Activated CD8-positive, alpha-beta memory T cell treated with anti-CD3 and anti-CD28 coated beads, Interleukin-2, amount 50 U/mL, for 1 hour (primary cell): ENCODE measurements at regions not wholly inside any gene's neighbourhood (a gene's known extent, or its start where the extent isn't known, plus 50 kb on each side); places are given as distances from the start of the nearest gene placed in this dataset.

Source experiments
- DNase-seq: peaks from one replicate; pipeline ENCODE4 v3.0.0-alpha.2; 2020; ENCODE audit errors: extremely low read depth

GRCh38 chr2:6518361-6518760, 347.3 kb downstream of the CMPK2 start:
- DNase-seq, result no peak

GRCh38 chr2:6523476-6523875, 342.2 kb downstream of the CMPK2 start:
- DNase-seq, result no peak

DNA sequence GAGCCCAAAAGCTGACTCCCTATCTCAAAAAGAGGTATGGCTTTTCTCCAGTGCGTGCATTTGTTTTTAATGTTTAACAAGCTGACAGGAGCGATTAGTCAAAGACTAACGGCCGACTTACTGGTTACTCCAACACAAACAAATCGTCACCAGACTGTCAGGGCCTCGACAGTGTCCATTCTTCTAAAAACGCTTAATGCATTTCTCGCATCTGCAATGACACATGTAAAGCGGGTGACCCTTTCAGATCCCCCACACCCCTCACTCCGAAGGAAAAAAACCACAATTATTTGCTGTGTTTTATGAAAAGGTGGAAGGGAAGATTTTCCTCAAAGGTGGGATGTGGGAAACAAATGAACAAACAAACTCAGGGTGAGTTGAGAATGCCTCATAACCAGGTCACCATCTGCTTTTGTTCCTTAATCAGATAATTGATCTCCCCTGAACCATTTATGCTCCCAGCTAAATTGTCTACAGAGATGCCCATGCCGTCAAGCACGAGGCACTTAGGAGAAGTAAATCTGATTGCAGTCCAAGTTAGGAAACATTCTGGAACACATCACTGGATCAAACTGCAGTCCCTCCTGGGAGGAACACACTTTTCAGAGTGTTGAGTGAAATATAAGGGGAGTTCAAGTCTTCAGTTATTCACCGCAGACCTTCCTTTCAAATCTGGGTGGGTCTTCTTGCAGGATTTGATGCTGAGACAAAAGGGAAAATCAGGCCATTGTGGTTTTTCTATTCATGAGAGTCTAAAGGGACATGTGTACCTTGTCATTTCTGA, 340.8 kb downstream of the CMPK2 start:
- DNase-seq, result no peak

DNA sequence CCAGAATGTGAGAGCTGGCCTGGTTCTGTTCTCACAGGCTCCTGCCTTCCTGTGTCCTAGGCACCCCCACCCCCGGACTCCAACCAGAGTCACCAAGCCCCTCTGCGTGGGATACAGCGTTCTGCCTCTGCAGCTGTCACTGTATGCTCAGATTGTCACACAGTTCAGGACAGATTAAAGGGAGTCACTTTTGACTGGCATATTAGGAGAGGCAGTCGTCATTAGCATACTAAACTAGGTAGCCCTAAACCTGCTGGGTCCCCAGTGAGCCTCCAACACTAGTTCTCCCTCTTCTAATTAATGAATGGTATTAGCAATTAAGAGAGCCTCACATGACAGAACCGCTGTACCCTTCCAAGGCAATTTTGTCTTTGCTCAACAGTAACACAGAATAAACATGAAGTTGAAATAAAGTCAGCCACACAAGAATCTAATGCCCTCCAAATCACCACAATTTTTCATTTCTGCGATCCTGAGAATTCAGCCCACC, 340.2 kb downstream of the CMPK2 start:
- no peak for DNase-seq

DNA sequence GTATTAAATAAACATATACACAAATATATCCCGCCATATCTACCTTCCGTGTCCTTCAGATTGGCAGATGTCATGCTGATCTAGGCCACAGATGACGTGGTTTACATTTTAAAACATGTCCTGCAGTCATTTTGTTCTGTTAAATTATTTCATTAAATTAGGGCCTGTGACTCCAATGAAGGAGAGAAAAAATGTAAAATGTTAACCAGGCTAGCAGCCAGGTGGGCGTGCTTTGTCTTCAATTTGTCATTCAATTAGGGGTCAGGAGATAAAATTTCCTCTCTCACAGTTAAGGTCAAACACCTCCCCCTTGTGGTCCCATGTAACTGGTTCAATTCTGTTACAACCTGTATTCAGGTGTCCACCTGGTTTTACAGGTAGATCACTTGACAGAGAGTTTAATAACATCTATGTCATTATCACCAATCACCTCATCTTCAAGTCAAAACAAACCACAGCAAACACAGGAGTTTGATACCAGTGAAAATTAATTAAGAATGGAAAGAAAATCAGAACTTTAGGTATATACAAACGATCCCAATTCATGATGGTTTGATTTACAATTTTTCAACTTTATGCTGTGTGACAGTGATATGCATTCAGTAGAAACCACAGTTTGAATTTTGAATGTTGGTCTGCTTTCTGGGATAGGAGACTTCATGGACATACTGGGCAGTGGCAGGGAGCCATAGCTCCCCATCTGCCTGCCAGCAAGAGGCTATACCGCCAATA, 339.4 kb downstream of the CMPK2 start:
- DNase-seq, result no peak

DNA sequence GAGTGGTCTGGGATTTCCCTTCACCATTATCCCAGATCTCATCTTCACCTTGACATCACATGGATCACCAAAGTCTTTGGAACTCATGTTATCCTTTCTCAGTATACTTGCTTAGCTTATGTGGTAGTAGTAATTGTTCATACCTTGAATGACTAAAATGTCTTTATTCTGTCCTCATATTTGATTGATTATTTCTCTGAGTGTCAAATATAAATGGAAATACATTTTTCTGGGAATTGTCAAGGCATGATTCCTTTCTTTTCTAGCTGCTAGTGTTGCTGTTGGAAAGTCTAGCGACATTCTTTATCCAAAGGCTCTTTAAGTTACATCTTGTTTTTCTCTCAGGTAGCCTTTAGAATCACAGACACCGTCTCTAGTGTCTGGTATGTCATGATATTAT, 334.4 kb downstream of the CMPK2 start:
- no peak for DNase-seq

- no peak for DNase-seq
These were observed 330.1 kb downstream of the CMPK2 start for GRCh38 chr2:6535572-6535971.

DNA sequence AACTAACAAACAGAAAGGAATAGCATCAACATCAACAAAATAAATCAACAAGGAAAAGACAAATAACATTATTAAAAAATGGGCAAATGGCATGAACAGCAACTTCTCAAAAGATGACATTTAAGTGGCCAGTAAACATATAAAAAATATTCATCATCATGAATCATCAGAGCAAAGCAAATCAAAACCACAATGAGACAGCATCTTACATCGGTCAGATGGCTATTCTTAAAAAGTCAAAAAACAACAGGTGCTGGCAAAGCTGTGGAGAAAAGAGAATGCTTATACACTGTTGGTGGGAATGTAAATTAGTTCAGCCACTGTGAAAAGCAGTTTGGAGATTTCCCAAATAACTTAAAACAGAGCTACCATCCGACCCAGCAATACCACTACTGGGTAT, 327.1 kb downstream of the CMPK2 start:
- no peak for DNase-seq

GRCh38 chr2:6545336-6545735, 320.4 kb downstream of the CMPK2 start:
- DNase-seq, result no peak

DNA sequence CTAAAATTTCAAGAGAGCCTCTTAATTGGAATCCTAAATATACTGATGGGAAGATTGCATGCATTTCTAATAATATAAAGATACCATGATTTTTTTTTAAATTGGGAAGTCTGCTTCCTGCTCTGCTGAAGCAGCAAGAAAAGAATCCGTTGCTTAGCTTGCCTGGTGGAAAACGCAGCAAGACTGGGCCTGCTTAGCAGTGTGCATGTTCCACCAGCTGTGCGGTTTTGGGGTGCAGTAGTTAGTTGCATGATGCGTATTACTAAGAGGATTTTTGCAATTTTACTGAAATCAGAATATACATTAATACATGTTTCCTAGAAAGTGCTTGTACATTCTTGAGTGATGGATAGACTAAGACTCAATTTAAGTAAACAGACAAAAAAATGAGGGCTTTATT, 319.9 kb downstream of the CMPK2 start:
- no peak for DNase-seq

DNA sequence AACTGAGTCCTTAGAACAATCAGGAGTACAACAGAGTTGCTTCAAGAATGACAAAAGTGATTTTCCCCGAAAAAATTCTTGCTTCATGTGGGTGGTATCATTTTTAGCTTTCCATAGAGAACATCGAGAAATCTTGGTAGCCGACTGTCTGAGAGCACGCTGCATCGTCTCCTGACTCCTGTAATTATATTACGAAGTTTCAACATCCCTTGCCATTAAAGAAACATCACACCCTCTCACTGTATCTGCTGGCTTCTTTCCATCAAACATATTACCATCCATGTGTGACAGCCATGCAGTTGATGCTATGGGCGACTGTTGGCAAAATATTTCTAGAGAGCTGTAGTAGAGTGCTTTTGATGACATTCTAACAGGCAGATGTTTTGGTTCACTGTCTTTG, 311.2 kb downstream of the CMPK2 start:
- no peak for DNase-seq

DNA sequence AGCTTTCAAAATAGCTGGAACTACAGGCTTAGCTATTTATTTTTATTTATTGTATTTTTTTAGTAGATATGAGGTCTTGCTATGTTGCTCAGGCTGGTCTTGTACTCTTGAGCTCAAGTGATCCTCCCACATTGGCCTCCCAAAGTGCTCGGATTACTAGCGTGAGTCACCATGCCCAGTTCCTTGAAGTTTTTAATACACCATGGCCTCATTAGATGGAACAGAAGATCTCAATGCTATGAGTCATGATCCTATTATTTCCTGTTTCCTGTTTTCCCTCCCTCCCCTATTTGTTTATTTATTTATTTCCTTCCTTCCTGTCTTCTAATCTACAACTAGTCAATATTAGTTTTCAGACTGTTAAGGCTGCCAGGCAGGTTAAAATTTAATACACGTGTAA, 309.0 kb downstream of the CMPK2 start:
- no peak for DNase-seq

DNA sequence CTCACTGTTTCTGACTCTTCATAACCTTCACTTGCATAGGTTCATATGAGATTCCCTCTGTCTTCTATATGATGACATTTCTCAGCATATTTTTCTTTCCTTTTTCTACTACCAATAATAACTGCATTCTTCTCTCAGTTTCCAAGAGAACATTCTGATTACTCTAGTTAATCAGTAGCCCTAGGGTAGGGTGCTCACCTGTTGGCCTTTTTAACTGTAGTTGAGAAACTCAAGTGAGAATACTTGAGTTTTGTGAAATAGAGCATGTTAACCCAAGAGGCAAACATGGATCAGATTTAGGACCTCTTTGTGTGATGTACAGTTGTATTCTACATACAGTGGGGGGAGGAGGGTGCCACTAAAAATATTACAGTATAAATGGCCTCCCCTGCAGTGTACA, 308.0 kb downstream of the CMPK2 start:
- DNase-seq, result no peak

DNA sequence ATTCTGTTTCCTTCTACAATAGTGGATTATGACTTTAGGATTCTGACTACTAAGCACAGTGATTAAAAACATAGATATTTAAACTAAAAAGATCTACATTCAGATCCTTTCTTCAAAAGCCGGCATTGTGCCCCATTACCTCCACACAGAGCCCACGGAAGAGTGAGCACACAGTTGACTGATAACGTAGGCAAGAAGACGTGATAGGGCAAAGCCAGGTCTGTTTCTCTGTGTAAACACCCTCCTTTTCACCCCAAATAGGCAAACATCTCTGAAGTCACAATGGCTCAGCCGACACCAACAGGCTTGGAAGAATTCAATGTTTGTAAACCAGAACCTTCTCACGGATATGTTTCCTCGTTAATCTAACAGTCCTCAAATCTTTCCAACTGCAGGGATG, 302.9 kb downstream of the CMPK2 start:
- no peak for DNase-seq

DNA sequence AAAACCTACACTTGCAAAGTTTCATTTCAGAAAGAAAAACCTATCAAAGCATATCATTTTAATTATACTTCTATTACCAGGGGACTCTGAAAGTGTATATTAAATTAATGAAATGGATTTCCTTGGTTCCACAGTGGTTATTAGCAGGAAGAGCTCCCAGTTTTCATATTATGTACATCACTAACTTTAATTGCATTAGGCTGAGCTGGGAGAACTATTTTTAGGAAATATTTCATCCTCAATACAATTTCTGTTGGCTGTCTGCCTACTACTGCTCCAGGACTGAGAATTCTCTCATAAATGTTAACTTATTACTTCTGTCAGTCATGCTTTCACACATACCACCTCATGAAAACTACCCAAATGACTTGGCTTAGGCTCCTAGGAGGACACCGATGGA, 301.4 kb downstream of the CMPK2 start:
- DNase-seq, result no peak

DNA sequence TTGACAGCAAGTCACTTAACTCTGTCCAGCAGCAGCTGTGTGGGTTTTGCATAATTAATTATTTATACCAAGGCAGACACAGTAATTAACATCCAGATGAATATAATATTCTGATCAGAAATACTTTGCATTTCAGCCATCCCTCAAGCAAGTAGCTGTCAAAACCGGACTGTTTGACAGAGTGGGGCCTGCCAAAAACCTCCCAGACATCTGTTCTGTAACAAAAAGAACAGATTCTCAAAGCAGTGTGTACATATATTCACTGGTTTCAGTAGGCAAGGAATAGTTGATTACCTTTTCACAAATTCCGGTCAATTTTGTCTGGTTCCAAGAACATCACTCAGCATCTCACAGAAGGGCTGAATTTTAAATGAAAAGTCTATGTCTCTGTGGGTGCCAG, 291.6 kb downstream of the CMPK2 start:
- no peak for DNase-seq

GRCh38 chr2:6576302-6576701, 289.4 kb downstream of the CMPK2 start:
- no peak for DNase-seq

DNA sequence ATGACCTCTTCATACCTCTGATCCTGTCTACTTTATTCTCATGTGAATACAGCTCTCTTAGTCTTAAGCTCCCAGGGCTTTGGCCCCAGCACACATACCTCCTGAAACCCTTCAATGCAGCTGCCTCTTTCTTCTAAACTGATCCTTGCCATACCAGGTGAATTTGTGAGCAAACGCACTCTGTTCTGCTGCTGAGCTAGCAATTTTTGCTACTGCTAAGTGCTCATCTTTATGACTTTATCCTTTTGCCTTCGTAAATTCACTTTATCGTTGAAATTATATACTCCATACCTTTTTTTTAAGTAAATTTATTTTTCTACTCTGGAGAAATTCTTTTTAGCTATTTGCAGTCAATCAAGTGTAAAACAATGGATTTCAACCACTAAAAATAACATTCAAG, 287.7 kb downstream of the CMPK2 start:
- no peak for DNase-seq

DNA sequence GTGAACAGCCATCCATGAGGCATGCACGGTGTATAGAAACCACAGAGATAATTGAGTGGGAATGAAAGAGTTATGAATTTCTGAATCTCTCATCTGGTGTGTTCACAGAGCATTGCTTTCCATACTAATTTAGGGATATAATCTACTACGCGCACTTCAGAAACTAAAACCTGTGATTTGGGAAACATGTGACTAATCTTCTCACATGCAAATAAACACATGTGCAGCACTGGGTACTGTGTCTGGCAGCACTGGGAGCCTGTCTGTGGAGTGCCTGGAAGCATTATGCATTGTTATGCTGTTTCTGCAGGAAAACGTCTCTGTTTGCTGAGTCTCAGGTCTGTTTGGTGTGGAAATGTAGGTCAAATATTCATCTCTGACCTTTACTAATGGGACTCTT, 287.3 kb downstream of the CMPK2 start:
- DNase-seq, result no peak

DNA sequence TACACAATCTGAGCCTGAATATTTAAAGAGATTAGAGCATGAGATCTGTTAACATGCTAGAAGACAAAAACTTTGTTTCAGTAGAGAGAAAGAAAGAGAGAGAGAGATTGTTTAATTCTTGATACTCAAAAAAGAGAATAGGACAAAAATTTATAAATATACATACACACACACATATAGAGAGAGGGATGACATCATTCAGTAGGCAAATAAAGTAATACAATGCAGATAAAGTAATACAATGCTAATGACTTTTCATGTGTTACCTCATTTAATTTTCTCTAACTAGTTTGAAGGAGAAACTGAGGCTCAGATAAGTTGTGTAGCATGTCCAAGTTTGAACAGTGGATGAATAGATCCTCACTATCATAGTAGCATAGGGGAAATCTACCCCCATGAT, 286.4 kb downstream of the CMPK2 start:
- DNase-seq, result no peak

DNA sequence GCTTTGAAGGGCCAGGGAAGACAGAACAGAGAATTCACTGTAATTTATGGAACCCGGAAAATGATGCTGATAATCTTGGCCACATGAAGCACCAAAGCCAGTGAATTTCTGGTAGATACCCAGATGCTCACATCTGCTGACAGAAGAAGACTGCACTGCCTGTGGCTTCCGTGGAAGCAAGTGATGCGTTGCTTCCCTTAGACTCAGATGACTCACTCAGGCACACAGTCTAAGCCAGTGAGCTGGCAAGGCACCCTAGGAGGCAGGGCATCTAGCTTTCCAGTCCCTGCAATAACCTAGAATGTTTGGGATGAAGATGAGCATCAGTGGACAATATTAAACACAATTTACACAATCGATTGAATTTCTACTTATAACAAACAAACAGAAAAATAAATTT, 284.7 kb downstream of the CMPK2 start:
- DNase-seq, result no peak

GRCh38 chr2:6589150-6589549, 276.6 kb downstream of the CMPK2 start:
- DNase-seq, result no peak

GRCh38 chr2:6590442-6590841, 275.3 kb downstream of the CMPK2 start:
- DNase-seq, result no peak
